ENCODE measurements at regions not wholly inside any gene's neighbourhood (a gene's known extent, or its start where the extent isn't known, plus 50 kb on each side); places are given as distances from the start of the nearest gene placed in this dataset.

DNA sequence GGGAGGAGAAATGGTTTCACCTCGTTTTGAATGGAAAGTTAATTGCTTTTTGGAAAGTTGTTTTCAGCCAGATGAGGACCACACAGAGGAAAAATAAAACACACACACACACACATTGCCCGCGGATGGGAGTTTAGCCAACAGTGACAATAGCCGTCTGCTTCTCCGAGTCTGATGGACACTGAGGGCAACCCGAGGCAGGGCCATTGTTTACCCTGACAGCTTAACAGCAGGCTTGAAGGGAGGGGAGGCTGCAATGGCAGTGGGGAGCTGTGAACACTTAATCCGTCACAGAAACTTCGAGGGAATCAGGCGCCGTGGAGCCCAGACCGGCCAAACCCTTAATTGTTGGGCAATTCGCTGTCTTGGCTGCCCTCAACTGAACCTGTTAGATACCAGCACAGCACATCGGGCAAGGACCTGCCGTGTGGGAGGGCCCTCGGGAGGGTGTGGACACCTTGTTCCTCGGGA, 145.9 kb downstream of the ACKR3 start:
- Mint-ChIP-seq H3K27me3 (peaks cover 41% of the 10 kb centered on the region), H3K4me3 (no peak overlapping the region), H3K4me1 (ENCODE audit: low read depth) (no peaks in the 10 kb centered on the region), H3K27ac (no peak overlapping the region), H3K36me3 (ENCODE audit: low read depth) (no peaks in the 10 kb centered on the region), H3K9me3 (no peaks in the 10 kb centered on the region)
- no peak for DNase-seq
- H3K27ac ChIP-seq (ENCODE audit: low read depth in 1 of 2, low read length in 2 of 2): no peak overlapping the region
- no peak for TF ChIP-seq CTCF (IDR thresholded peaks at IDR 0.05)
- H3K4me3 ChIP-seq (ENCODE audit: low read length): no peak overlapping the region
- H3K36me3 ChIP-seq (ENCODE audit: insufficient read depth, low read length): no peaks in the 10 kb centered on the region
- intact Hi-C loops (cut with DNase I, micrococcal nuclease): no loop called here
- POLR2A ChIA-PET: no interaction called here
- CTCF ChIA-PET: no interaction called here
- H3K9me3 ChIP-seq (ENCODE audit: control insufficient read depth in 1 of 2, insufficient read depth in 1 of 2, low read length in 2 of 2): no peaks in the 10 kb centered on the region
- no peak for ATAC-seq (ENCODE audit: poor library complexity)
- H3K4me1 ChIP-seq (ENCODE audit: insufficient read depth, low read length): no peaks in the 10 kb centered on the region
- peaks cover 7 to 10% of the 10 kb centered on the region in 2 experiments for H3K27me3 ChIP-seq (ENCODE audit: control insufficient read depth in 1 of 2, insufficient read depth in 2 of 2, low read length in 2 of 2)

GRCh38 chr2:236717120-236717519, 147.5 kb downstream of the ACKR3 start:
- Mint-ChIP-seq H3K27ac (no peak overlapping the region), H3K27me3 (peaks cover 41% of the 10 kb centered on the region), H3K36me3 (ENCODE audit: low read depth) (no peaks in the 10 kb centered on the region), H3K4me3 (no peak overlapping the region), H3K4me1 (ENCODE audit: low read depth) (no peaks in the 10 kb centered on the region), H3K9me3 (no peaks in the 10 kb centered on the region)
- ChIA-PET POLR2A (no interaction called here), CTCF (no interaction called here)
- Histone ChIP-seq H3K36me3 (ENCODE audit: insufficient read depth, low read length) (no peaks in the 10 kb centered on the region), H3K27me3 (ENCODE audit: control insufficient read depth in 1 of 2, insufficient read depth in 2 of 2, low read length in 2 of 2) (peaks cover 7 to 10% of the 10 kb centered on the region in 2 experiments), H3K4me1 (ENCODE audit: insufficient read depth, low read length) (no peaks in the 10 kb centered on the region), H3K27ac (ENCODE audit: low read depth in 1 of 2, low read length in 2 of 2) (no peak overlapping the region), H3K4me3 (ENCODE audit: low read length) (no peak overlapping the region), H3K9me3 (ENCODE audit: control insufficient read depth in 1 of 2, insufficient read depth in 1 of 2, low read length in 2 of 2) (no peaks in the 10 kb centered on the region)
- ATAC-seq (ENCODE audit: poor library complexity): no peak
- no peak for TF ChIP-seq CTCF (IDR thresholded peaks at IDR 0.05)
- intact Hi-C loops (cut with DNase I, micrococcal nuclease): no loop called here
- DNase-seq: no peak

- H3K27ac Mint-ChIP-seq: no peak overlapping the region
- H3K4me3 ChIP-seq (ENCODE audit: low read length): no peak overlapping the region
- no peak overlapping the region for H3K27ac ChIP-seq (ENCODE audit: low read depth in 1 of 2, low read length in 2 of 2)
- H3K4me3 Mint-ChIP-seq: no peak overlapping the region
- DNase-seq (no peak), ATAC-seq (ENCODE audit: poor library complexity) (no peak)
- no peaks in the 10 kb centered on the region for H3K4me1 Mint-ChIP-seq (ENCODE audit: low read depth)
- H3K9me3 ChIP-seq (ENCODE audit: control insufficient read depth in 1 of 2, insufficient read depth in 1 of 2, low read length in 2 of 2): no peaks in the 10 kb centered on the region
- intact Hi-C loops (cut with DNase I, micrococcal nuclease): no loop called here
- H3K36me3 ChIP-seq (ENCODE audit: insufficient read depth, low read length): no peaks in the 10 kb centered on the region
- H3K9me3 Mint-ChIP-seq: no peaks in the 10 kb centered on the region
- no peaks in the 10 kb centered on the region for H3K4me1 ChIP-seq (ENCODE audit: insufficient read depth, low read length)
- TF ChIP-seq CTCF (IDR thresholded peaks at IDR 0.05): no peak
- peaks cover 7 to 10% of the 10 kb centered on the region in 2 experiments for H3K27me3 ChIP-seq (ENCODE audit: control insufficient read depth in 1 of 2, insufficient read depth in 2 of 2, low read length in 2 of 2)
- CTCF ChIA-PET: no interaction called here
- peaks cover 41% of the 10 kb centered on the region for H3K27me3 Mint-ChIP-seq
- POLR2A ChIA-PET: no interaction called here
- H3K36me3 Mint-ChIP-seq (ENCODE audit: low read depth): no peaks in the 10 kb centered on the region
Measured at GRCh38 chr2:236717729-236718128, 148.1 kb downstream of the ACKR3 start.

Measured in CD4-positive, alpha-beta T cell (primary cell).